Jurkat, Clone E6-1 (cell line): ENCODE measurements at regions not wholly inside any gene's neighbourhood (a gene's known extent, or its start where the extent isn't known, plus 50 kb on each side); places are given as distances from the start of the nearest gene placed in this dataset.
"Not testable (repeated sequence)": the region's sequence is repeated elsewhere in the genome, so short reads cannot be mapped to it uniquely, and the experiment has no call there.

Experiments used
- DNase-seq: peaks from one replicate; pipeline ENCODE4 v3.0.0-alpha.2; 2011; ENCODE audit warnings: low read depth, low spot score
- H3K4me3 ChIP-seq: 2 replicates; pipeline ENCODE4 v1.5.1; 2011; ENCODE audit warnings: mild to moderate bottlenecking, low read length, control low read depth, moderate library complexity

DNA sequence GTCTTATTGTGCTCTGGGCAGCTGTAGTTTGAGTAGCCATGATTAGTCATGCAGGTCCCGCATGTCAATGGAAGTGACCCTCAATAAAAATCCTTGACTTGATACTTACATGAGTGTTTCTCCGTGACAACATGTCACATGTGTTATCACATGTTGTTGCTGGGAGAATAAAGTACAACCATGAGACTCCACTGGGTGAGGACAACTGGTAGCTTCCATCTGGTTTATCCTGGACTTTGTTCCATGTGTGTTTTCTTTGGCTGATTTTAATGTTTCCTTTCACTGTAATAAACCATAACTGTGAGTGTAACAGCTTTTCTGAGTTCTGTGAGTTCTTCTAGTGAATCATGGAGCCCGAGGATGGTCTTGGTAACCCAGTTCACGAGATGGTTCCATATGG is 63.1 kb upstream of the NDN start:
- no peak for DNase-seq
- H3K4me3 ChIP-seq, result no peak overlapping the region

DNA sequence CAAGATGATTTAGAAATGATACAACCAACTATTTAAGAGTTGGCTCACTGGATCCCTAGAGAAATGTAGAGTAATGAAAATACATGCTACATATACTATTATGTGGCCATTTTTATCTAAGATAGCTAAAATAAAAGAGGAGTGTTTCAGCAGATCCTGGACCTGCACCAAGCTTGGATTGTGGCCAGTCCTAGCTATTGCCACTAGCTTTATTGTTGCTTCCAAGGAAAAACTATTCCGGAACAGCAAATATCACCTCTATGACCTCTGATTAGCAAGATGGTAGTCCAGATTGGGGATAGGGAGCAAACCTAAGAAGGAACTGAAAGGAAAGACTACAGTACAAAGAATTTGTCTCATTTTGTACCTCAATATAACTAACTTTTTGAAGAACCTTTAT is 63.7 kb upstream of the NDN start:
- no peak for DNase-seq
- no peak overlapping the region for H3K4me3 ChIP-seq

DNA sequence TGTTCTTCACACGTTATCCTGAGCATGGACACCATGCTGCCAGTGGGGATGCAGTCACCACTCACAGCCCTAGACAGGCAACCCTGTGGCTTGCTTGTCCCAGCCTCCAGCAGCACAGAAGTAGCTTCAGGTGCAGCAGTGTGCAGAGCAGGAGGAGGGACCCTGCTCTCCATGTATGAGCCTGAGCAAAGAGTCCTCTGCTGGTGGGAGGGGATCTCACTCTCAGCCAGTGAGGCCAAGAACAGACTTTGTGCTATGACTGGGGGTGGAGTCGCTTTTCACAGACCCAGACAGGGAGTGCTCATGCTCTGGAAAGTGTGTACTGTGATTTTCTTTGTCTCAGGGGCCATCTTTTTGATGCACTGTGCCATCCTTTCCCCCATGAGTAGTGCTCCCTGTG is 66.1 kb upstream of the NDN start:
- no peak overlapping the region for H3K4me3 ChIP-seq
- DNase-seq, result no peak

DNA sequence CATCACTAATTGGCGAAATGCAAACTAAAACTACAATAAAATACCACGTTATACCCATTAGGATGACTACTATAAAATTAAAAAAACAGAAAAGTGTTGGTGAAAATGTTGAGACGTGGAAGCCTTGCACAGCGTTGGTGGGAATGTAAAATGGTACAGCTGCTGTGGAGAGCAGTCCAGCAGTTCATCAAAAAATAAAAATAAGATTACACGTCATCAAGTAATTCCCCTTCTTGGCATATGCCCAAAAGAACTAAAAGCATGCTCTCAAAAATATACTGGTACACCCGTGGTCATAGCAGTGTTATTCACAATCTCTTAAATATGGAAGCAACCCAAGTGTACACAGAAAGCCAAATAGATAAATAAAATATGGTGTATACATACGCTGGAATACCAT is 71.8 kb upstream of the NDN start:
- H3K4me3 ChIP-seq, result no peak overlapping the region
- DNase-seq, result no peak

DNA sequence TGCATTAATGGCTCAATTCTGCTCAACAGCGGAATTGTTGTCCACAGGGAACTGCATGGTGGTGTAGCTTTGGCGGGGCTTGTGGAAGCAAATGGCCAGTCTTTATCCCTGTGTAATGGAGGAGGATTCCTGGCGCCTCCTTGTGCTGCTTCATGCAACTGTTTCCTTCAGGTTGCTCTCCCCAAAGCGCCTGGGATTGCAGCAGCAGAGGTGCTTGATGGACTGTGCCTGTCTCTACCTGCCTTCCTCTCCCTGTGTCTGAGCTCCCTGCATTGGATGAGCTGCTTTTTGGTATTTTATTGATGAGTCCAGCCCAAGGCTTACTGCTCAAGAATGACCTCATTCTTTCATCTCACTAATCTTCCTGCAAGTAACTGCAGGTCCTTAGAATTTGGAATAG is 72.9 kb upstream of the NDN start:
- DNase-seq, result no peak
- no peak overlapping the region for H3K4me3 ChIP-seq

DNA sequence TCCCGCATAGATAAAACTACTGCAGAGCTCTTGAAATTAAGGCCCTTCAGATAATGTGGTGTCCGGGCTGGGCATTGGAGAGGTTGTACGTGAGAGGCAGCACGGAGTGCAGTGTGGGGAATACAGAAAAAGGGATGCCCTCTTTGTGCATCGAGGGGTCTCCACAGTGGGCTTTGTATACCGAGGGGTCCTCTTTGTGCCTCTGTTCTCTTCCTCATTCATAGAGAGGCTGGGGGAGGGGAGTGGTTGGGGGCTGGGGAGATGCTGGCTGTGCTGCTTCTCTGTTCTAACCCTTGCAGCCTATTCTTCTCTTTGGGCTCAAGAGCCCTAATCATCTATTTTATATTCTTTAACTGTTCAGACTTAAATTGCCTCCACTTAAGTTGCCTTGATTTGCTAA is 74.3 kb upstream of the NDN start:
- DNase-seq, result no peak
- H3K4me3 ChIP-seq, result no peak overlapping the region

DNA sequence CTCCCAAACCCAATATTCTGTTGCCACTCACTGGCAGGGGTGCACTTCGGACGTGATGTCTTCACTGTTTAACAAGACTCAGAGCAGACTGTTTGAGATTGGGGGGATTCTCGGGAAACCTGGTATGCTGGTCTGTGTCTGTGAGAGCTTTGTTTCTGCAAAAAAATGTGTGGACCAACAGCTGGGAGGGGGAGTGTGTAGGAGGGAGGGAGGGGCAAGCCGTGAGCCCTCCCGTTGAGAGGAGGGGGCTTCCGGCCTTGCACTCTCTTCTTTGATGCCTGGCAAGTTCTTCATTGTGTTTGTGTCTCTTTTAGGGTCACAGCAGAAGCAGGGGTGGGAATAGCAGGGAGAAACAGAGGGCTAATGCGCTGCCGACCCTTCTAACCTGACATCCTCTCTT is 74.9 kb upstream of the NDN start:
- no peak for DNase-seq

DNA sequence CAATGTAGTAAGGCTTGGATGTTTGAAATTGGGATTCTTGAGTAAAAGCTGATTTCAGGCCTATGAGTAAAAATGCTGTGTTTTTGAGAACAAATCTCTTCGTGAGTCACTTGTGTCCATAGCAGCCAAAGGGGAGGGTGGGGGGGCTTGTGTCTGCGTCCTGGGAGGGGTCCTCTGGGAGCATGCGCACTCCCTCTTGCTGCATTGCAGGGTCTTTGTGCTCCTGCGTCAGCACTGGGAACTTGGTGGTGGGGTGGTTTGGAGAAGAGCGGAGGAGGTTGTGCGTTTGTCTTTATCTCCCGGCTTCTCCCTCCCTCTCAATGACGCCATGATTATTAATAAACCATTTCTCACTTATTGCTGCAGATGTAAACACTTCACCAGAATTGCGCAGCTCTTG is 75.9 kb upstream of the NDN start:
- no peak for DNase-seq
- H3K4me3 ChIP-seq, result no peak overlapping the region

More for the DNA sequence above, 74.9 kb upstream of the NDN start:
- no peak overlapping the region for H3K4me3 ChIP-seq

DNA sequence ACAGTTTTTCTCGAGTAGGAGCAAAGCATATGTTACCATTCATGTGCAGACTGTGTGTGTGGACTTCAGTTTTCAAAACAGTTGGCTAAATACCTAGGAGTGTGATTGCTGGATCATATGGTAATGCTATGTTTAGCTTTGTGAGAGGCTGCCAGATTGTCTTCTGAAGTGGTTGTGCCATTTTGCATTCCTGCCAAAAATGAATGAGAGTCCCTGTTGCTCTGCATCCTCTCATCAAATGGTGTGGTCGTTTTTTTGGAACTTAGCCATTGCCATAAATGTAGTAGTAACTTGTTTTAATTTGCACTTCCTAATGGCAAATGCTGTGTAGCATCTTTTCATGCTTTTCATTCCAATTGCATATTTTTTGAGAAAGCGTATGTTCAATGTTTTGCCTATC is 77.2 kb upstream of the NDN start:
- DNase-seq, result no peak

DNA sequence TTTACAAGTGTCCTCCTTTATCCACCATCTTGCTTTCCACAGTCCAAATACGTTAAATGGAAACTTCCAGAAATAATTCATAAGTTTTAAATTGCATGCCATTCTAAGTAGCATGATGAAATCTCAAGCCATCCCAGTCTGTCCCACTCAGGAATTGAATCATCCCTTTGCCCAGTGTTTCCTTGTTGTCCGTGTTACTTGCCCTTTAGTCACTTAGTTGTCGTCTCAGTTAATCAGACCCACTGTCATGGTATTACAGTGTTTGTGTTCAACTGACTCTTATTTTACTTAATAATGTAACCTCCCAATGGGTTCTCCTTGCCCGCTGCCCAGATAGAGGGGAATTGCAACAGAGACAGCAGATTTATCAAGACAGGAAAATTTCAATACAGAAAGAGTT is 77.6 kb upstream of the NDN start:
- DNase-seq, result no peak

More for the DNA sequence above, 77.2 kb upstream of the NDN start:
- no peak overlapping the region for H3K4me3 ChIP-seq

DNA sequence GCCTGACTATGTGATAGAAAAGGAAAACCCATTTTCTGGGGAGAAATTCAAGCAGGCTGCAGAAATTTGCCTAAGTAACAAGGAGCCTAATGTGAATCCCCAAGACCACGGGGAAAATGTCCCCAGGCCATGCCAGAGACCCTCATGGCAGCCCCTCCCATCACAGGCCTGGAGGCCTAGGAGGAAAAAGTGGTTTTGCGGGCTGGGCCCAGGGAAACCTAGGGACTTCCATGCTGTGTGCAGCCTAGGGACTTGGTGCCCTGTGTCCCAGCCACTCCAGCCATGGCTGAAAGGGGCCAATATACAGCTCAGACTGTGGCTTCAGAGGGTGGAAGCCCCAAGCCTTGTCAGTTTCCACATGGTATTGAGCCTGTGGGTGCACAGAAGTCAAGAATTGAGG is 79.7 kb upstream of the NDN start:
- not testable (repeated sequence) for DNase-seq, H3K4me3 ChIP-seq

More for the DNA sequence above, 77.6 kb upstream of the NDN start:
- no peak overlapping the region for H3K4me3 ChIP-seq

DNA sequence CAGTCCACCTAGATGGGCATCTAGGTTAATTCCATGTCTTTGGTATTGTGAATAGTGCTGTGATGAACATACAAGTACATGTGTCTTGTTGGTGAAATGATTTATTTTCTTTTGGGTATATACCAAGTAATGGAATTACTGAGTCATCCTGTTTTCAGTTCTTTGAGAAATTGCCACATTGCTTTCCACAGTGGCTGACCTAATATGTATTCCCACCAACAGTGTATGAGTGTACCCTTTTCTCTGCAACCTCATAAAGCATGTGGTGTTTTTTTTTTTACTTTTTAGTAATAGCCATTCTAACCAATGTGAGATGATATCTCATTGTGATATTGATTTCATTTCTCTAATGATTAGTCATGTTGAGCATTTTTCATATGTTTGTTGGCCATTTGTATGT is 86.0 kb upstream of the NDN start:
- no peak overlapping the region for H3K4me3 ChIP-seq
- DNase-seq, result no peak

DNA sequence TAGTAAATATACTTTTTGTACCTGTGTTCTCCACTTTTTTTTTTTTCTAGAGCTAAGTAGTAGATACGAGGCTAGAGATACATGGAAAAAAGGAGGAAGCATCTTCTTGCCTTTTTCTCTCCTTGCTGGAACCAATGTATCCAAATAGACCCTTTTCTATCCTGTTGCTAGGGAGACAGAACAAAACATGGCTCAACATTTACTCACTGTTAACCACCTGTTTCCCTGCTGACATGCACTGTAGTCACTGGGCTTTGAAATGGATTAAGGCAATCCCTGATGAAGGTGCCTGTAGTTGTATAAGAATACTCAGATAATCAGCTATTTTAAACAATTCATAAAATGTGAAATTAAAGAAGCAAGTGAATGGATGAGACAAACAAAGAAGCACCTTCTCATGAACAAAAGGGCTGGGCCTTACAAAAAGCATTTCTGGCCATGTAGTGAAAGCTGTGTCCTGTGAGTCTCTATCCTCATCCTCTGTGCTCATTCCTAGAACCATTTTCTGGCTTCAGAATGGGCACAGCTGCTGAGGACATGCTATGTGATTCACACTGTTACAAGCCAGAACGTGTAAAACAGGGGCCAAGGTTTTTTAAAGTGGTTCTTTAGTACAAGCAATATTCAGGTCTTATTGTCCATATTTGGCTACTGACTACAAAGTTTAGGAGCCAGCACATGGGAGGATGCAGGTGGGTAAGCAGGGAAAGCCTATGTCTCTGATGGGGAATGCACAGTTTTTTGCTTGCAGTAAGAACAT is 100.4 kb upstream of the NDN start:
- no peak for DNase-seq

DNA sequence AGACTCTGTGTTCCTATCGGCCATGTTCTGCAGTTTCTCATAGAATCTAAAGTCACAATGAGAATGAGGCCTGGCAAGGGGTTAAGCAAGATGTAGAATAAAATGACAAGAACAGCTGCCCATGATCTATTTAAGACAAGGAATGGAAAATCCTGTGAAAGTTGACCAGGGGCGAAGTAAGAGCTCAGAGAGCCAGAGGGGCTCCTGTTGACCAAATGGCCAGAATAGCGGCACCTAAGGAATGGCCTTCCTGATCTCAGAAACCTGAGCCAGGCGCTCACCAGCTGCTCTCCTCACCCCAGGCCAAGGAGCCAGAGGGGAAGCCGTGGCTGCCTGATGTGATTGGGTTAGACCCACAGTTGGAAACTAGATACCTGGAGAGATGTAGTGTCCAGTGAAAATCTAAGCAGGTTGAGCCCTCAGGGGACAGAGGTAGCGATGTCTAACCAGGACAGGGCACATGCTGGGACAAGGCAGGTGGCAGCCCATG is 106.1 kb upstream of the NDN start:
- no peak for DNase-seq
- H3K4me3 ChIP-seq, result no peak overlapping the region

More for the DNA sequence above, 100.4 kb upstream of the NDN start:
- H3K4me3 ChIP-seq, result no peak overlapping the region

DNA sequence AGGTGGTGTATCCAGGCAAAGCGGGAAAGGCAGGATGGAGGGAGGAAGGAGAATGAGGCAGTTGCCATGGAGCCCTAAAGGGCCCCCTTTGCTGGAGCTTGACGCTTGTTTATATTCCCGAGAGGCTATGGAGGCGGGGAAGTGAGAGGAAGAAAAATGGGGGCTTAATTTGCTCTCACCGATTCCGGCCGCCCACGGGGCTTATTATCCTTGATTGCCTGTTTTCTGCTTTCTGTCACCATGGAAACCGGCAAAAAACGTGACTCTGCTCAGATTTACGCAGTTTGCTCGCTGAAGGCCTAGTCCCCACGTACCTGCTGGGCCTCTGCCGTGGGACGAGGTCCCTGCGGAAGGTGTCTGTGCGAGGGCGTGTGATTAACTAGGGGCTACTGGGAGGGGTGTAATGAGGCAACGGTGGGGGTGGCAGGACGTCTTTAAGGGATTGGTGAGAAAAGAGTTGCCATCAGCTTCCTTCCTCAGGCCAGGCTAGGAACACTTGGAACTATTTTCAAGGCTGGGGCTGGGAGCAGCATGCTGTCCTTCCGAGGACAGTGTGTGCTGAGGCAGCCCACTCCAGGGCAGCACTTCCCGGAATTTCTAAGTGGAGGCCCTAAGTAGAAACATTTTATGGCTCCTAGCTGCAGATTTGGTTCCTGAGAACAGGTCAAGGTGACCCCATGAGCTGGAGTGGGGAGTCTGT is 110.8 kb upstream of the NDN start:
- no peak for DNase-seq

DNA sequence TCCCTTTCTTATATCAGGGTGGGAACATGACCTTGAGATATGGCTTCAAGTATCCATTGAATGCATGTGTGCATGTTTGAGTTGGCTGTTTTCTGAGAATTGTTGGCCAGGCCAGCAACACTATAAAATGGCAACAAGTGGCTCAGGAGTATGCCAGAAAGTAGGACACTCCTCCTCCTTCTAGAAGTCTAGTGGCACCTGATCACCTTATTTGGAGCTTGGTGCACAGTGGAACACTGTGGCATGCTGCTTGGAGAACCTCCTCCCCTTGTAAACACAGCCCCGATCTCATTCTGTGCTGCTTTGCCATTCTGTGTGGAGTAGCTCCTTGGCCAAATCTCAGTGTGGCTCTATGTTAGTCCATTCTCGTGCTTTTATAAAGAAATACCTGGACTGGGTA is 114.8 kb upstream of the NDN start:
- DNase-seq, result no peak
- H3K4me3 ChIP-seq, result no peak overlapping the region

More for the DNA sequence above, 110.8 kb upstream of the NDN start:
- H3K4me3 ChIP-seq, result no peak overlapping the region

DNA sequence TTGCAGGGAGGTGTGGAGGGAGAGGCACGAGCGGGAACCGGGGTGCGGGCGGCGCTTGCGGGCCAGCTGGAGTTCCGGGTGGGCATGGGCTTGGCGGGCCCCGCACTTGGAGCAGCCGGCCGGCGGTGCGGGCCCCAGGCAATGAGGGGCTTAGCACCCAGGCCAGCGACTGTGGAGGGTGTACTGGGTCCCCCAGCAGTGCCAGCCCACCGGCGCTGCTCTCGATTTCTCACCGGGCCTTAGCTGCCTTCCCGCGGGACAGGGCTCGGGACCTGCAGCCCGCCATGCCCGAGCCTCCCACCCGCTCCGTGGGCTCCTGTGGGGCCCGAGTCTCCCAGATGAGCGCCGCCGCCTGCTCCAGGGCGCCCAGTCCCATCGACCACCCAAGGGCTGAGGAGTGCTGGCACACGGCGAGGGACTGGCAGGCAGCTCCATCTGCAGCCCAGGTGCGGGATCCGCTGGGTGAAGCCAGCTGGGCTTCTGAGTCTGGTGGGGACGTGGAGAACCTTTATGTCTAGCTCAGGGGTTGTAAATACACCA is 115.9 kb upstream of the NDN start:
- DNase-seq, result not testable (repeated sequence)

DNA sequence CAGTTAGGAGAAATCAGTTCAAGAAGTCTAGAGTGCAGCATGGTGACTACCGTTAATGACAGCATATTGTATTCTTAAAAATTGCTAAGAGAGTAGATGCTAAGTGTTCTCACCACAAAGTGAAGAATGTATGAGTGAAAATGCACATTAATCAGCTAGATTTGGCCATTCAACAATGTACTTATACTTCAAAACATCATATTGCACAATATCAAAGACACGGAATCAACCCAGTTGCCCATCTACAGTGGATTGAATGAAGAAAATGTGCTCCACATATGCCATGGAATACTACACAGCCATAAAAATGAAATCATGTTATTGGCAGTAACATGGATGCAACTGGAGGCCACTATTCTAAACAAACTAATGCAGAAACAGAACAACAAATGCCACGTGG is 119.9 kb upstream of the NDN start:
- no peak overlapping the region for H3K4me3 ChIP-seq
- DNase-seq, result no peak

More for the DNA sequence above, 115.9 kb upstream of the NDN start:
- not testable (repeated sequence) for H3K4me3 ChIP-seq

DNA sequence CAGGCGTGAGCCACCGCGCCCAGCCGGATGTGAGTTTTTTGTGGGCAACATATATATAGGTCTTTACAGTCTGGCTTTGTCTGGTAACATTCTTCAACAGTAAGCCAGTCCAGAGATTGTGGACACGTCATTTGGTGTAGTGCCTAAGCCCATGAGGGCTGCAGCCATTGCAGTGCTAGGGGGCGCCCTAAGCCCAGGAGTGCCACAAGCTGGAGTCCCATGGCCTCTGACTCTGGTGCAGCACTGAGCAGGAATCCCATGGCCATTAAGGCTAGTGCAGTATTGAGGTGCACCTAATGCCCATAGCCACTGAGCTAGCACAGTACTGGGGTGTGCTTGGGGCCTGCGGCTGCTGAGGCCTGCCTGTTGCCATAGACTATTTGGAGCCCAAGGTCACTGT is 136.4 kb upstream of the NDN start:
- H3K4me3 ChIP-seq, result no peak overlapping the region
- peak; percentile 40 for DNase-seq

DNA sequence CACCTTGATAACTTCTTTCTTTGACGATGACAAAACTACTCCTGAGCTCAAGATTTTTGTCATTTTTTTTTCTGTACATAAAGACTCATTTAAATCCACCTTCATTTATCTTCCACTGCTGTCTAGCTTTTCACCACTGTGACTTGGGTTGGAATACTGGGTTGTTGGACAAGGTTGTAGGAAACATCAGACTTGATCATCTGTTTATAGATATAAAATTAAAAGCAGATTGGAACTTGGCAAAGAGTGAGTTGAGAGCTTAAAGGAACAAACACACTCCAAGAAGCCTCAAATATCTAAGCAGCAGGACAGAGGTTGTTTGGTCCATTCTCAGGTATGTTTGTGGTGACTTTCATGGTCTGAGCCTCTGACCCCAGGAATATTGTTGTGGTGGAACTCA is 141.7 kb upstream of the NDN start:
- DNase-seq, result no peak
- H3K4me3 ChIP-seq, result no peak overlapping the region
